ENCODE measurements at regions not wholly inside any gene's neighbourhood (a gene's known extent, or its start where the extent isn't known, plus 50 kb on each side); places are given as distances from the start of the nearest gene placed in this dataset.

DNA sequence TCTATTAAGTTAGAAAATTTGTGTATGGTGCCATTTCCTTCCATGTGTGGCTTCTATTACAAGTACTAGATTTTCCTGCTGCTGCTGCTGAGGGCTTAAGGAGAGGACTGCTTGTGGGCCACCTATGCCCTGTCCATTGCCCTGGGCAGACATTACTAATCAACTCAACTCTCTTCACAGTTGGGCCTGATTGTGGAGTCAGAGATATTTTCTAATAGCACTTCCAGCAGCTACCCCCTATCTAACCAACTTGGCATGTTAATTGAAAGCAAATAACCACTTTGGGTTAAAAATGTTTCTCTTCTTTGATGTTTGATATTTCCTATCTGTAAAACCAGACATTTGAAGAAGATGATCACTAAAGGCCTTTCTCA is 242.0 kb downstream of the EDEM1 start:
- ChIA-PET POLR2A (no interaction called here), CTCF (no interaction called here)
- TF ChIP-seq, protein P1, sequence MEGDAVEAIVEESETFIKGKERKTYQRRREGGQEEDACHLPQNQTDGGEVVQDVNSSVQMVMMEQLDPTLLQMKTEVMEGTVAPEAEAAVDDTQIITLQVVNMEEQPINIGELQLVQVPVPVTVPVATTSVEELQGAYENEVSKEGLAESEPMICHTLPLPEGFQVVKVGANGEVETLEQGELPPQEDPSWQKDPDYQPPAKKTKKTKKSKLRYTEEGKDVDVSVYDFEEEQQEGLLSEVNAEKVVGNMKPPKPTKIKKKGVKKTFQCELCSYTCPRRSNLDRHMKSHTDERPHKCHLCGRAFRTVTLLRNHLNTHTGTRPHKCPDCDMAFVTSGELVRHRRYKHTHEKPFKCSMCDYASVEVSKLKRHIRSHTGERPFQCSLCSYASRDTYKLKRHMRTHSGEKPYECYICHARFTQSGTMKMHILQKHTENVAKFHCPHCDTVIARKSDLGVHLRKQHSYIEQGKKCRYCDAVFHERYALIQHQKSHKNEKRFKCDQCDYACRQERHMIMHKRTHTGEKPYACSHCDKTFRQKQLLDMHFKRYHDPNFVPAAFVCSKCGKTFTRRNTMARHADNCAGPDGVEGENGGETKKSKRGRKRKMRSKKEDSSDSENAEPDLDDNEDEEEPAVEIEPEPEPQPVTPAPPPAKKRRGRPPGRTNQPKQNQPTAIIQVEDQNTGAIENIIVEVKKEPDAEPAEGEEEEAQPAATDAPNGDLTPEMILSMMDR (IDR thresholded peaks at IDR 0.05; ENCODE audit: insufficient read depth, low read depth, low read length) = no peak
- Histone ChIP-seq H3K27me3 (ENCODE audit: control insufficient read depth, insufficient read depth, low read length) (no peaks in the 10 kb centered on the region), H3K4me3 (ENCODE audit: low read depth, low read length) (no peak overlapping the region), H3K36me3 (ENCODE audit: control insufficient read depth, insufficient read depth, low read length) (no peaks in the 10 kb centered on the region)
- DNase-seq (ENCODE audit: low read depth) = no peak

DNA sequence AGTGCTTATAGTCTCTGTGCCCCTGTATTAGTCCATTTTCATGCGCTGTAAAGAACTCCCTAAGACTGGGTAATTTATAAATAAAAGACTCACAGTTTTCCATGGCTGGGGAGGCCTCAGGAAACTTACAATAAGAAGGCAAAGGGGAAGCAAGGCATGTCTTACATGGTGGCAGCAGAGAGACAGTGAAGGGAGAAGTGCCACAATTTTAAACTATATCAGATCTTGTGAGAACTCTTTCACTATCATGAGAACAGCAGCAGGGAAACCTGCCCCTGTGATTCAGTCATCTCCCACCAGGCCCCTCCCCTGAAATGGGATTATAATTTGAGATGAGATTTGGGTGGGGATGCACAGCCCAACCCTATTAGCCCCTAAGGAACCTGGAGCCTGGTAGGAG is 243.2 kb downstream of the EDEM1 start:
- CTCF ChIA-PET = no interaction called here

DNA sequence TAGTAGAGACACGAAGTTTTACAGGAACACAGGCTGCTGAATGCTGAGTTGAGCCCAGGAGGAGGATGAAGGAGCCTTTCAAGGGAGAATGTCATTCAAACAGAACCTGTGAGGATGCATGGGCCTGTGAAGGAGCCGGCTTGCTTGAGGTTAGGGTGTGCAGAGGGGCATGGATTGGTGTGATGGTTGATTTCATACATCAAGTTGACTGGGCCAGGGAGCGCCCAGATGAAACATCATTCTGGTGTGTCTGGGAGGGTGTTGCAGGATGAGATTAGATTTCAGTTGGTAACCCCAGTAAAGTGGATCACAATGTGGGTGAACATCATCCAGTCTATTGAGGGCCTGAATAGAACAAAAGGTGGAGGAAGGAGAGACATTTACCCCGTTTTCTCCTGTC is 243.6 kb downstream of the EDEM1 start:
- POLR2A ChIA-PET = no interaction called here
- H3K4me3 ChIP-seq (ENCODE audit: low read depth, low read length) = no peak overlapping the region
- H3K27me3 ChIP-seq (ENCODE audit: control insufficient read depth, insufficient read depth, low read length) = no peaks in the 10 kb centered on the region
- no peak for DNase-seq (ENCODE audit: low read depth)
- no peaks in the 10 kb centered on the region for H3K36me3 ChIP-seq (ENCODE audit: control insufficient read depth, insufficient read depth, low read length)
- TF ChIP-seq, protein P1 (IDR thresholded peaks at IDR 0.05; ENCODE audit: insufficient read depth, low read depth, low read length) = no peak
- CTCF ChIA-PET = no interaction called here

More for the DNA sequence above, 243.2 kb downstream of the EDEM1 start:
- no peaks in the 10 kb centered on the region for H3K36me3 ChIP-seq (ENCODE audit: control insufficient read depth, insufficient read depth, low read length)
- no peak for DNase-seq (ENCODE audit: low read depth)
- H3K4me3 ChIP-seq (ENCODE audit: low read depth, low read length) = no peak overlapping the region
- no peaks in the 10 kb centered on the region for H3K27me3 ChIP-seq (ENCODE audit: control insufficient read depth, insufficient read depth, low read length)
- POLR2A ChIA-PET = no interaction called here
- TF ChIP-seq, protein P1 (IDR thresholded peaks at IDR 0.05; ENCODE audit: insufficient read depth, low read depth, low read length) = no peak

DNA sequence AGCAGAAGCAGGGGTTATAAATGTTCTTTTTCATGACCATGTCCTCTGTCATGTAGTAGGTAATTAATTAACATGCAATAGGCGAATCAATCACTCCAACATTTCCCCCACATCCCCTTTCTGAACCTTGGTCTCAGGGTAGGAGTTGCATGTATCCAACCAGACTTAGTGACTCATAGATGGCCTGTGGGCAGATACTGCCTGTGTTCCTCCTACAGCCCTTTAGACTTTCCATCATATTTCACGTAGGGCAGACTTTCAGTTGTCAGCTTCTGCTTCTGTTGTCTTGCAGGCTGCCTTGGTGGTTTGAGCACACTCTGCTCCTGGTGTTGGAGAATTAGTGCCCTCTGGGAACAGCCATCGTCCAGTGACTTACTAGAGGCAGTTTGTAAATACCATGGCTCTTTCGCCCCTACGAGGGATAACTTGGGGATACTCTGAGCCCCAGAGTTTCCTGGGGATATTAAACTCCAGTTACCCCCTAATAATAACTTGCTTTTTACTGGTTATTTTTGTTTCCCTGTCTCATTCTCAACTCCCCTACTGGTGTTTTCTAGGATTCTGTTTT is 244.4 kb downstream of the EDEM1 start:
- H3K27me3 ChIP-seq (ENCODE audit: control insufficient read depth, insufficient read depth, low read length) = no peaks in the 10 kb centered on the region
- H3K4me3 ChIP-seq (ENCODE audit: low read depth, low read length) = no peak overlapping the region
- POLR2A ChIA-PET = no interaction called here
- TF ChIP-seq, protein P1 (IDR thresholded peaks at IDR 0.05; ENCODE audit: insufficient read depth, low read depth, low read length) = no peak
- no peak for DNase-seq (ENCODE audit: low read depth)
- CTCF ChIA-PET = no interaction called here
- H3K36me3 ChIP-seq (ENCODE audit: control insufficient read depth, insufficient read depth, low read length) = no peaks in the 10 kb centered on the region

DNA sequence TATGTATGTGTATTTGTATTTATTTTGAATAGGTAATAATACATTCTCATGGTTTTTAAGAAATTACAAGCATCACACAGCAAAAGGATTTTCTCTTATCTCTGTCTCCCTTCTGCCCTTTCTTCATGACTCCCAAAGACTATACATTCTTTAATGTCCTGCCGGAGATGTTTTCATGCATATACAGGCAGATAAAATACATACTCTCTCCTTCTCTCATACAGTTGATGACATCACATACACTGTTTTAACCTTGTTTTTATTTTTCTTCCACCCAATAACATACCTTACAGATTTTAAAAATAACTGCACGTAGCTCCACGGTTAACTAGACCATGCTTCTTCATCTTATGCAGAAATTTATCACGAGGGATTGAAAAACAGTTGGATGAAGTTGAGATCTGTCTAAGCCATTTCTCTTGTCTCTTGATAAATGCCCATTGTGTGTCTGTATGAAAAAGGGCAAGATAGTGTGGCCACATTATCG is 249.8 kb downstream of the EDEM1 start:
- Histone ChIP-seq H3K36me3 (ENCODE audit: control insufficient read depth, insufficient read depth, low read length) (no peaks in the 10 kb centered on the region), H3K4me3 (ENCODE audit: low read depth, low read length) (no peak overlapping the region), H3K27me3 (ENCODE audit: control insufficient read depth, insufficient read depth, low read length) (no peaks in the 10 kb centered on the region)
- ChIA-PET POLR2A (no interaction called here), CTCF (no interaction called here)
- TF ChIP-seq, protein P1 (IDR thresholded peaks at IDR 0.05; ENCODE audit: insufficient read depth, low read depth, low read length) = no peak
- DNase-seq (ENCODE audit: low read depth) = no peak

Data from BJ (cell line).